Liver (tissue), 3 donors: ENCODE measurements at regions not wholly inside any gene's neighbourhood (a gene's known extent, or its start where the extent isn't known, plus 50 kb on each side); places are given as distances from the start of the nearest gene placed in this dataset.

Source experiments
- EGR1 ChIP-seq, 2 donors: IDR thresholded peaks; 2 replicates each; pipeline ENCODE4 v1.6.1; 2016 to 2018; ENCODE audit warnings: antibody characterized with exemption in 2 of 2, low read depth in 2 of 2
- GABPA ChIP-seq, 2 donors: IDR thresholded peaks in 1 of 2; conservative IDR thresholded peaks in 1 of 2; 2 replicates each; pipeline ENCODE4 v1.6.1; 2016; ENCODE audit warnings: antibody characterized with exemption in 2 of 2, mild to moderate bottlenecking in 1 of 2, moderate library complexity in 1 of 2
- ZBTB33 ChIP-seq: IDR thresholded peaks from 2 replicates; pipeline ENCODE4 v1.6.1; 2016; ENCODE audit warnings: antibody characterized with exemption
- TF ChIP-seq, protein P1 (sequence below): fragments of 150-350 bp; IDR thresholded peaks from 2 replicates; pipeline ENCODE4 v1.5.1; 2017; ENCODE audit warnings: improper control_type of control experiment, low read depth, low read length; ENCODE audit not compliant: missing input control
- TF ChIP-seq, protein P2 (sequence below): IDR thresholded peaks from 2 replicates; pipeline ENCODE4 v1.6.1; 2016; ENCODE audit warnings: antibody characterized with exemption, mild to moderate bottlenecking
- donor health status: healthy.
- donor health status: healthy.

DNA sequence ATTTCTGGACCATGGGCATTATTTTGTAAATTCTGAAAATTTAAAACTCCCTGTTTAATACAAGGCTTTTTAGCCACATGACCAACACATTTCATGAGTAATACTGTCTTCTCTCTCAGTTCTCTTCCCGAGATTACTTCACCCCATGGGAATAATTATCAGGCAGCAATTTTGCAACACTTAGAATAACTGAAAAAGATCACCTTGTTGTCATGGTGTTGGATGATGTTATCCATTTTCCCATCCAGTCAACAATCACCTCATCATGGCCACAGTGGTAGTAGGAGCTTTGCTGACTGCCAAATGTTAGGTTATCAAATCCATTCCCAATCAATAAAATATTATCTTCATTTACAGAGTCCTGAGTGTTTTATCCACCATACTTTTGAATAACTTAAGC is 354.9 kb upstream of the ISL1 start:
- TF ChIP-seq, protein P1, sequence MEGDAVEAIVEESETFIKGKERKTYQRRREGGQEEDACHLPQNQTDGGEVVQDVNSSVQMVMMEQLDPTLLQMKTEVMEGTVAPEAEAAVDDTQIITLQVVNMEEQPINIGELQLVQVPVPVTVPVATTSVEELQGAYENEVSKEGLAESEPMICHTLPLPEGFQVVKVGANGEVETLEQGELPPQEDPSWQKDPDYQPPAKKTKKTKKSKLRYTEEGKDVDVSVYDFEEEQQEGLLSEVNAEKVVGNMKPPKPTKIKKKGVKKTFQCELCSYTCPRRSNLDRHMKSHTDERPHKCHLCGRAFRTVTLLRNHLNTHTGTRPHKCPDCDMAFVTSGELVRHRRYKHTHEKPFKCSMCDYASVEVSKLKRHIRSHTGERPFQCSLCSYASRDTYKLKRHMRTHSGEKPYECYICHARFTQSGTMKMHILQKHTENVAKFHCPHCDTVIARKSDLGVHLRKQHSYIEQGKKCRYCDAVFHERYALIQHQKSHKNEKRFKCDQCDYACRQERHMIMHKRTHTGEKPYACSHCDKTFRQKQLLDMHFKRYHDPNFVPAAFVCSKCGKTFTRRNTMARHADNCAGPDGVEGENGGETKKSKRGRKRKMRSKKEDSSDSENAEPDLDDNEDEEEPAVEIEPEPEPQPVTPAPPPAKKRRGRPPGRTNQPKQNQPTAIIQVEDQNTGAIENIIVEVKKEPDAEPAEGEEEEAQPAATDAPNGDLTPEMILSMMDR: no peak
- TF ChIP-seq, protein P2, sequence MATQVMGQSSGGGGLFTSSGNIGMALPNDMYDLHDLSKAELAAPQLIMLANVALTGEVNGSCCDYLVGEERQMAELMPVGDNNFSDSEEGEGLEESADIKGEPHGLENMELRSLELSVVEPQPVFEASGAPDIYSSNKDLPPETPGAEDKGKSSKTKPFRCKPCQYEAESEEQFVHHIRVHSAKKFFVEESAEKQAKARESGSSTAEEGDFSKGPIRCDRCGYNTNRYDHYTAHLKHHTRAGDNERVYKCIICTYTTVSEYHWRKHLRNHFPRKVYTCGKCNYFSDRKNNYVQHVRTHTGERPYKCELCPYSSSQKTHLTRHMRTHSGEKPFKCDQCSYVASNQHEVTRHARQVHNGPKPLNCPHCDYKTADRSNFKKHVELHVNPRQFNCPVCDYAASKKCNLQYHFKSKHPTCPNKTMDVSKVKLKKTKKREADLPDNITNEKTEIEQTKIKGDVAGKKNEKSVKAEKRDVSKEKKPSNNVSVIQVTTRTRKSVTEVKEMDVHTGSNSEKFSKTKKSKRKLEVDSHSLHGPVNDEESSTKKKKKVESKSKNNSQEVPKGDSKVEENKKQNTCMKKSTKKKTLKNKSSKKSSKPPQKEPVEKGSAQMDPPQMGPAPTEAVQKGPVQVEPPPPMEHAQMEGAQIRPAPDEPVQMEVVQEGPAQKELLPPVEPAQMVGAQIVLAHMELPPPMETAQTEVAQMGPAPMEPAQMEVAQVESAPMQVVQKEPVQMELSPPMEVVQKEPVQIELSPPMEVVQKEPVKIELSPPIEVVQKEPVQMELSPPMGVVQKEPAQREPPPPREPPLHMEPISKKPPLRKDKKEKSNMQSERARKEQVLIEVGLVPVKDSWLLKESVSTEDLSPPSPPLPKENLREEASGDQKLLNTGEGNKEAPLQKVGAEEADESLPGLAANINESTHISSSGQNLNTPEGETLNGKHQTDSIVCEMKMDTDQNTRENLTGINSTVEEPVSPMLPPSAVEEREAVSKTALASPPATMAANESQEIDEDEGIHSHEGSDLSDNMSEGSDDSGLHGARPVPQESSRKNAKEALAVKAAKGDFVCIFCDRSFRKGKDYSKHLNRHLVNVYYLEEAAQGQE: no peak
- TF ChIP-seq ZBTB33: no peak
- no peak for TF ChIP-seq EGR1 (IDR thresholded peaks at IDR 0.05; ENCODE audit: low read depth in 2 of 2)
- TF ChIP-seq GABPA (IDR thresholded peaks at IDR 0.05 in 1 of 2, conservative IDR thresholded peaks at IDR 0.05 in 1 of 2): no peak
